OCI-LY3 (cell line): ENCODE measurements at regions not wholly inside any gene's neighbourhood (a gene's known extent, or its start where the extent isn't known, plus 50 kb on each side); places are given as distances from the start of the nearest gene placed in this dataset.

Experiments
- EZH2phosphoT487 ChIP-seq: fragments of 200-600 bp; shearing (Covaris generic); IDR thresholded peaks from 2 replicates; pipeline ENCODE4 v1.6.1; 2018; ENCODE audit warnings: antibody characterized with exemption, mixed run types, low read depth
- TF ChIP-seq, protein P1 (sequence below): fragments of 200-600, 300-600 bp; sonication (generic); IDR thresholded peaks from 2 replicates; pipeline ENCODE4 v1.5.1; 2014; ENCODE audit warnings: antibody characterized with exemption, low read length, low read depth

DNA sequence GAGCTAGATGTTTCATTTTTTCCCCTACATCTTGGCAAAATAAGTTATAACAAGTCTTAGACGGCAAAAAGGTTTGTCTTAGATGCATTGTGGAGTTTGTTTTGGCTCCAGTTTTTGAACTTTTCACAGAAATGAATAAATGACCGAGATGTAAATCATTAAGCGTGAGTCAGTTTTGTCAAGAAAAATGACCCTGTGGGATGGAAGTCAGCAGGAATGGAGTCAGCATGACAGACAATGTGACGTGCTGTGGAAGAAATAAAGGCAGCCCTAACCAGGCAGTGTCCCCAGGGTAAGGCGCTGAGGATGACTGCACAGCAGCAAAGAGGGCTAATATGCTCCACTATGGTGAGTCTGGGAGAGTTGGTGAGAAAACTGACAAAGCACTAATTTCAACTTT, 163.2 kb downstream of the NOC3L start:
- TF ChIP-seq, protein P1, sequence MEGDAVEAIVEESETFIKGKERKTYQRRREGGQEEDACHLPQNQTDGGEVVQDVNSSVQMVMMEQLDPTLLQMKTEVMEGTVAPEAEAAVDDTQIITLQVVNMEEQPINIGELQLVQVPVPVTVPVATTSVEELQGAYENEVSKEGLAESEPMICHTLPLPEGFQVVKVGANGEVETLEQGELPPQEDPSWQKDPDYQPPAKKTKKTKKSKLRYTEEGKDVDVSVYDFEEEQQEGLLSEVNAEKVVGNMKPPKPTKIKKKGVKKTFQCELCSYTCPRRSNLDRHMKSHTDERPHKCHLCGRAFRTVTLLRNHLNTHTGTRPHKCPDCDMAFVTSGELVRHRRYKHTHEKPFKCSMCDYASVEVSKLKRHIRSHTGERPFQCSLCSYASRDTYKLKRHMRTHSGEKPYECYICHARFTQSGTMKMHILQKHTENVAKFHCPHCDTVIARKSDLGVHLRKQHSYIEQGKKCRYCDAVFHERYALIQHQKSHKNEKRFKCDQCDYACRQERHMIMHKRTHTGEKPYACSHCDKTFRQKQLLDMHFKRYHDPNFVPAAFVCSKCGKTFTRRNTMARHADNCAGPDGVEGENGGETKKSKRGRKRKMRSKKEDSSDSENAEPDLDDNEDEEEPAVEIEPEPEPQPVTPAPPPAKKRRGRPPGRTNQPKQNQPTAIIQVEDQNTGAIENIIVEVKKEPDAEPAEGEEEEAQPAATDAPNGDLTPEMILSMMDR = no peak
- no peak for TF ChIP-seq EZH2phosphoT487
